EH (cell line): ENCODE measurements at regions not wholly inside any gene's neighbourhood (a gene's known extent, or its start where the extent isn't known, plus 50 kb on each side); places are given as distances from the start of the nearest gene placed in this dataset.
A peak's percentile ranks its signal among the peaks of the same experiment; 100 is the strongest.
"Not testable (repeated sequence)": the region's sequence is repeated elsewhere in the genome, so short reads cannot be mapped to it uniquely, and the experiment has no call there.

Source experiments
- DNase-seq: peaks from one replicate; pipeline ENCODE4 v3.0.0-alpha.2; 2015; ENCODE audit warnings: low read depth

- no peak for DNase-seq
Measured at GRCh38 chr9:107839371-107839770, 349.8 kb upstream of the KLF4 start.

DNA sequence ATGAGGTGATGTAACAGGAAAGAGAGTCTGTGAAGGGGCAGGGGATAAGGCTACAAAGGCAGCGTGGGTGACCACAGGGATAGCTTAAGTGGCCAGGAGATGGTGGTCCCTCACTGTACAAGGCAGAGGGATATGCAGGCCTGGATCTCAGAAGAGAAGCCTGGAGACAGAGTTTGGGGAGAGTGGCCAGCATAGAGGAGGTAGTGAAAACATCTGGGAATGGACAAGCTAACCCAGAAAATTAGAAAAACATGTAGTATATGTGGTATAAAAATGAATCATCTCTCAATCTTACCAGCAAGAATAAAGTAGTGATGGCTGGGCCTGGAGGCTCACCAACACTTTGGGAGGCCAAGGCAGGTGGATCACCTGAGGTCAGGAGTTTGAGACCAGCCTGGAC is 349.2 kb upstream of the KLF4 start:
- DNase-seq, result no peak

DNA sequence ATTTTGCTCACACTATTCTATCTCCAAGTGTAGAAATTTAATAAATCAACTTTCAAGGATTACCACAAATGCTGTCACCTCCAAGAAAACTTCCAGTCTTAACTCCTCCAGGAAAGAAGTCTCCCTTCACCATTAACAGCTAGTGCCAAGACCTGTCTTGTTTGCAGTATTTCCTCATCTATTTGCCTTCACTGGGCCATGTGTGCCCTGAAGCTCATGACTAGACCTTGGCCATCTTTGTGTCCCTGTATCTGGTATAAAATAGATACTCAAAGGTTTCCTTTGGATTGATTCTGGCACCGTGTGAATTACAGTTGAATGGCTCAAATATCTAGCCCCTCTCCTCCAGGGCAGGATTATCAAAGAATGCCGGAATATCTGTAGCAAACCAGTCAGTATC is 346.7 kb upstream of the KLF4 start:
- no peak for DNase-seq

DNA sequence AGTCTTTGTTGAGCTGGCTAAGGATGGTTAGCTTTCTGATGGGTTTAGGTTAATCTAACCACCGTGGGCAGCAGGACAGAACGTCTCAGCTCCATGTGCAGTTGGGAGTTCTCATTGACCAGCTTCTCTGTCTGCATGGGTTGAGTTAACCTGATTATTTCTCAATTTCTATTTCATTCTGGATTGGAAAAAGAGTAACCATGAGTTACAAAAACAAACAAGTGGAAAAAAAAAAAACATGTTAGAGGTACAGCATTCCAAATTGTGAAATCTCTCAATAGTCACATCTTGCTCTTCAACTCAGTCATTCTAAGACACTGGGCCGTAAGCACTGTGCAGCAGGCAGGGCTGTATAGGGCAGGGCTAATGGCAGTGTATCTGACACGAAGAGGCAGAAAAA is 343.7 kb upstream of the KLF4 start:
- DNase-seq, result no peak

GRCh38 chr9:107832871-107833270 is 343.3 kb upstream of the KLF4 start:
- DNase-seq, result no peak

DNA sequence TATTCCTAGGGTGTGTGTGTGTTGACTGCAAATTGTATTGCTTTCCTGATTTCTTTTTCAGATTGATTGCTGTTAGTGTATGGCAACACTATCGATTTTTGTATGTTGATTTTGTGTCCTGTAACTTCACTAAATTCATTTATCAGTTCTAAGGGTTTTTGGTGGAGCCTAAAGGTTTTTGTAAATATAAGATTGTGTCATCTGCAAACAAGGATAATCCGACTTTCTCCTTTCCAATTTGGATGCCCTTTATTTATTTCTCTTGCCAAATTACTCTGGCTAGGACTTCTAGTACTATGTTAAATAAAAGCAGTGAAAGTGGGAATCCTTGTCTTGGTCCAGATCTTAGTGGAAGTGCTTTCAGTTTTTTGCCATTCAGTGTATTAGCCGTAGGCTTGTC is 340.9 kb upstream of the KLF4 start:
- DNase-seq, result no peak

- DNase-seq, result no peak
Measured at GRCh38 chr9:107827884-107828283, 338.3 kb upstream of the KLF4 start.

GRCh38 chr9:107827304-107827703 is 337.7 kb upstream of the KLF4 start:
- DNase-seq, result no peak

DNA sequence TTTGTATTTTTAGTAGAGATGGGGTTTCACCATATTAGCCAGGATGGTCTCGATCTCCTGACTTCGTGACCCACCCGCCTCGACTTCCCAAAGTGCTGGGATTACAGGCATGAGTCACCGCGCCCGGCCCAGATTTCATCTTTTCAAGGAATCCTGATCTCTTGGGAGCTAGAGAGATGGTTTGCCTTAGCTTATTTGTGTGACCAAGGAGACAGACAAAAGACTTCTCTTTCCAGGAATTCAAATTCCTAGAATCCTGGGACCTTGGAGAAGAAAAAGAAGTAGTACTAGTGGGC is 337.1 kb upstream of the KLF4 start:
- DNase-seq, result not testable (repeated sequence)

DNA sequence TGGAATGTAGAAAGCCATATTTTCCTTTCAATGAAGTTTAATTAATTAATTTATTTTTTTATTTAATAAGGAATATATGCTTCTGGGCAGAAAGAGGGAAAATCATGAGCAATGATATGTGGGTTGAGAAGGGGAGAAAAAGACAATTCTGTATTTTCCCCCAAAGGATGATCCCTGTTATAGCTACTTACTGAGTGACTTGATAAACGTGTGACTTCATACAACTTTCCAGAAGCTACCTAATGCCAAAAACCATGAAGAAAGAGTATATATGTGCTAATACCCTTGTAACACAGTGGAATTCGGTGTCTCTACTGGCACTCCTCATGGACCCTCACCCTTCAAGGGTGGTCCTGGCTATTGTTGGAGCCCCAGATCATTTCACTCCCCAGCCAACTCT is 335.0 kb upstream of the KLF4 start:
- no peak for DNase-seq

DNA sequence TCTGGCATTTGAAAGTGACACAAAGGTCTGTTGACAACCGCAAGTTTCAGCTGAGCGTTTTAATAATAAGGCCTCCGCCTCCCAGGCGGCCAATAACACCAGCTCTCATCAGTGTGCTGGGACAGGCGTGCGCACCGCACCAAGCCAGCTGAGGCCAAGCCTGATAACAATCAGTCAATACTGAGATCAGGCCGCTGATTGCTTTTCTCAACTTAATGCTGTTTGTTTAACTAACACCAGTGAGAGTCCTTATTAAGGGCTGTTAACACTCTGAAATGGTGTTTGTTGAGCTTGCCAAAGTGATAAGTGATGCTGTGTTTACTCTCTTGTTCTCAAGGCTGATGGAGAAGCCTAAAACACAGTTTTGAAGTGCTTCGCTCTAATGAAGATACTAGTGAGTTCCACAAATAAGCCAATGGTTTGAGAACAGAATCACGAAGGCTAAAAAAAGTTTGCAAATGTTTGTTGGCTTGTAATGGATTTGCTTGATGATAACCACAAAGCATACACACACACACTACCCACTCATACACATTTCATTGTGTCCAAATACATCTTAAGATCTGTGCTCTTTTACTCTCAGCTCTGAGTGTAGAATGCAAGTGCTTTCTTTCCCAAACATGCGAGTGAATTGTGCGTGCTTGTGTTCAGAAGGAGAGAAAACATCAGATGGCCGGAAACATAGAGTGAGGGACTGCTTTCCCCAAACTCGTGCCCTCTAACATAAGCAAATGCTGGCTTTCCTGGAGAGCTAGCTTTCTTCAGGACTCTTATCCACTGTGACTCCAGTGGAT is 330.4 kb upstream of the KLF4 start:
- no peak for DNase-seq

DNA sequence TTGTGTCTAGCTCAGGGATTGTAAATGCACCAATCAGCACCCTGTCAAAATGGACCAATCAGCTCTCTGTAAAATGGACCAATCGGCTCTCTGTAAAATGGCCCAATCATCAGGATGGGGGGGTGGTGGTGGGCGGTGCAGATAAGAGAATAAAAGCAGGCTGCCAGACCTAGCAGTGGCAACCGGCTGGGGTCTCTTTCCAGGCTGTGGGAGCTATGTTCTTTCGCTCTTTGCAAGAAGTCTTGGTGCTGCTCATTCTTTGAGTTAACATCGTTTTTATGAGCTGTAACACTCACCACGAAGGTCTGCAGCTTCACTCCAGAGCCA is 328.9 kb upstream of the KLF4 start:
- DNase-seq, result not testable (repeated sequence)

DNA sequence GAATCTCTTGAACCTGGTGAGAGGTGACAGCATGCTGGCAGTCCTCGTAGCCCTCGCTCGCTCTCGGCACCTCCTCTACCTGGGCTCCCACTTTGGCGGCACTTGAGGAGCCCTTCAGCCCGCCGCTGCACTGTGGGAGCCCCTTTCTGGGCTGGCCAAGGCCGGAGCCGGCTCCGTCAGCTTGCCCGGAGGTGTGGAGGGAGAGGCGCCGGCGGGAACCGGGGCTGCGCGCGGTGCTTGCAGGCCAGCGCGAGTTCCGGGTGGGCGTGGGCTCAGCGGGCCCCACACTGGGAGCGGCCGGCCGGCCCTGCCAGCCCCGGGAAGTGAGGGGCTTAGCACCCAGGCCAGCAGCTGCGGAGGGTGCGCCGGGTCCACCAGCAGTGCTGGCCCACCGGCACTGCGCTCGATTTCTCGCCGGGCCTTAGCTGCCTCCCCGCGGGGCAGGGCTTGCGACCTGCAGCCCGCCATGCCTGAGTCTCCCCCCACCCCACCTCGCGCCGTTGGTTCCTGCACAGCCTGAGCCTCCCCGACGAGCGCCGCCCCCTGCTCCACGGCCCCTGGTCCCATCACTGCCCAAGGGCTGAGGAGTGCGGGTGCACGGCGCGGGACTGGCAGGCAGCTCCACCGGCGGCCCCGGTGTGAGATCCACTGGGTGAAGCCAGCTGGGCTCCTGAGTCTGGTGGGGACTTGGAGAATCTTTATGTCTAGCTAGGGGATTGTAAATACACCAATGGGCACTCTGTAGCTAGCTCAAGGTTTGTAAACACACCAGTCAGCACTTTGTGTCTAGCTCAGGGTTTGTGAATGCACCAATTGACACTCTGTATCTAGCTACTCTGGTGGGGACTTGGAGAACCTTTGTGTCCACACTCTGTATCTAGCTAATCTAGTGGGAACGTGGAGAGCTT is 328.3 kb upstream of the KLF4 start:
- not testable (repeated sequence) for DNase-seq

GRCh38 chr9:107816561-107817021 is 327.0 kb upstream of the KLF4 start:
- DNase-seq, result no peak

DNA sequence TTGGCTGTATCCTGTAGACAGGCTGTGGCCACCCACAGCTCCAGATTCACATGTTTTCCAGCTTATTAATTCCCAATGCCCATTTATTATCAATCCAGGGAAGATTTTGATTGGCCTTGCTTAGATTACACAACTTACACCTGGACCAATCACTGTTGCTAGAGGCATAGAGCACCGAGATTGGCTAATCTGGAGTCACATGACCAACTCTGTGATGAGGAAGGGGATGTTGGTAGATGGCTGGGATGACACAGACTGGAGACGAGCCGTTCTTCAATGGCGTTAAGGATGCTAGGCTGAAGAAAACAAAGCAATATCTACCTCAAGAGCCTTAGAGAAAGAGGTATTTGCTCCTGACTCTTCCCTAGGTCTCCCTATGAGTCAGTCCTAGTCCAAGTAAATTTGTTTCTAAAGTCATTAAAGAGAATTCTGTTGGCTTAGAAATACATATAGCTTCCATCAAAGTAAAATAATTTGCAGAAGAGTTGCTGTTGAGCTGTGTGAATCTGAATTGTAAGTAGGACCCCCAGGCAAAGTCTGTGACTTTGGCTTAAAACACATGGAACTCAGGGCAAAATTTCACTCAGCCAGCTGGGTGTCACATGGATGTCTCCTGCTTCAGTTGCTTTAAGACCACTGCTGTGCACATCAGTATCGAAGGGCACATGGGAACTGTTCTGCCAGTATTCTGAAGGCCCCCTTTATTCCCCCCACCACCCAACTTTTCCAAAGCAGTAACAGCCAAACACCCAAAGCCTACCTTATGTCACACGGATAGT is 326.4 kb upstream of the KLF4 start:
- DNase-seq, result no peak

GRCh38 chr9:107813287-107813686 is 323.7 kb upstream of the KLF4 start:
- DNase-seq, result no peak

DNA sequence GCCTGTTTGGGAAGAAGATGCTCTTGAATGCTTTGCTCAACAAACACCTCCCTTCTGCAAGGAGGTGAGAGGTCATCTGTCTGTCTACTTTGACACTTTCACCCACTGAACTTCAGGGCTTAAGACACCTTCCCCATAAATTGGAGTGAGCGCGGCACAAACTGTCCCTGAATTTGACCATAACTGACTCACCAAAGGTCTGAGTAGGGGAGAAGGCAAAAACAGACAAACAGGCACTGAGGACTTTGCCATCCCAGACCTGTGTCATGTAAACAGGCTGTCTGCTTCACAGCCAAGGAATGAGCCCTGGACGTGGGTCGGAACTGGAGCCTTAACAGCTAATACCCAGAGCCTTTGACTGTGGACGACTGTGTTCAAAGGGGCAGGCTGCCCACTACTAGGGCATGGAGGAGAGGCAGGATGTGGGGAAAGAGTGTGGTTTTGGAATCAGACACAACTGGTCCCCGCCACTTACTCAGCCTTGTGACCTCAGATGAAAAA is 320.9 kb upstream of the KLF4 start:
- peak; percentile 7 for DNase-seq

- DNase-seq, result peak; percentile 20
Measured at GRCh38 chr9:107809871-107810460, 320.4 kb upstream of the KLF4 start.

GRCh38 chr9:107807183-107807582 is 317.6 kb upstream of the KLF4 start:
- peak; percentile 66 for DNase-seq

GRCh38 chr9:107805201-107805600 is 315.6 kb upstream of the KLF4 start:
- DNase-seq, result no peak

DNA sequence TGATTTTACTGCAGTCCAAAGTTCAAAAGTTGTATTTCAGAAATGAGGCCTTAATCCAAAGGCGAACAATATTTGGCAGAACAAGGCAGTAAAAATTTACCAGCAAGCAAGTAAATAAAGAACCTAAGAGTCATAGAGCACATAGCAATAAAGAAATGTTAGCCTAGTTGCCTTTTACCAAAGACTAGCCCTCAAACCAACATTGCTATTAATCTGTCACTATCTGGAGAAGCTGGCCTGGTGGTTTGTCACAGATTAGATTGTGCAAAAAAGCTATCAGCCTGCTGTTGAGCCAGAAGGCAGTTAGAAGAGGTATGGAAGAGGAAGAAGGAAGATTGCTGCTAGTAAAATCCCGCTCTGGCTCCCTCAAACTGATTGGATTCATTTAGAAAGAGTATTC is 304.7 kb upstream of the KLF4 start:
- DNase-seq, result no peak

DNA sequence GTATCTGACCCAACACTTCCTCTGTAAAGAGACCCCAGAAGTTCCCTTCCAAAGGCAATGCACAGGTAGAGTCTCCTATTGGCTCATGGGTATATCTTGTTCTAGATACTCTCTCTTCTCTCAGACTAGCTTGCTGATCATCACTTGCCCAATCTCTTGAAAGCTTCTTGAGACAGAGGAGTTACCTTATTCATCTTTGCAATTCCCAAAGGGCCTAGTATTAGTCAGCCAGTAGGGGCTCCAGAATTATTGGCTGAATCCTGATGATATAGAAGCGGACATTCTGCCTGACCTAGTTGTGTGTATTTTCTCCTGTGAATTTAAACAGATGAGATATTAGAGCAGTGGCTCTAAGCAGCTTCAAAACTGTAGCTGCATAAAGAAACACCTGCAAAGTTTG is 304.0 kb upstream of the KLF4 start:
- DNase-seq, result no peak
